ENCODE measurements at regions not wholly inside any gene's neighbourhood (a gene's known extent, or its start where the extent isn't known, plus 50 kb on each side); places are given as distances from the start of the nearest gene placed in this dataset.

- TF ChIP-seq ZBTB33 (IDR thresholded peaks at IDR 0.05; ENCODE audit: extremely low read depth, insufficient replicate concordance, low read length): no peak
- no peak for TF ChIP-seq POLR2AphosphoS5 (IDR thresholded peaks at IDR 0.05; ENCODE audit: low read depth, low read length)
- TF ChIP-seq REST (IDR thresholded peaks at IDR 0.05; ENCODE audit: low read depth): no peak
- no peak for TF ChIP-seq SIN3A (IDR thresholded peaks at IDR 0.05; ENCODE audit: low read depth)
- no peak for TF ChIP-seq ELF1 (IDR thresholded peaks at IDR 0.05; ENCODE audit: borderline replicate concordance, low read depth)
Measured at GRCh38 chr16:13811834-13812233, 108.1 kb upstream of the ERCC4 start (continued).

GRCh38 chr16:13816701-13817100, 103.3 kb upstream of the ERCC4 start:
- no peak for ATAC-seq
- Histone ChIP-seq H3K27me3 (ENCODE audit: insufficient read depth, low read length) (peaks cover 44% of the 10 kb centered on the region), H2AFZ (ENCODE audit: low read depth, low read length, poor library complexity, severe bottlenecking) (no peak overlapping the region), H3K9ac (ENCODE audit: low read length) (no peak overlapping the region), H3K4me2 (ENCODE audit: low read length) (no peak overlapping the region), H4K20me1 (ENCODE audit: insufficient read depth) (no peaks in the 10 kb centered on the region), H3K36me3 (ENCODE audit: control insufficient read depth in 1 of 2, insufficient read depth in 2 of 2, low read length in 2 of 2) (no peaks in the 10 kb centered on the region), H3K4me1 (ENCODE audit: control insufficient read depth in 1 of 2, insufficient read depth in 2 of 2, low read length in 2 of 2) (no peaks in the 10 kb centered on the region), H3K9me2 (ENCODE audit: insufficient read depth) (no peaks in the 10 kb centered on the region), H3K9me3 (ENCODE audit: control insufficient read depth in 1 of 2, insufficient read depth in 1 of 2, low read depth in 1 of 2, low read length in 2 of 2) (no peaks in the 10 kb centered on the region), H3K4me3 (replicated peaks in 1 of 2; ENCODE audit: low read depth in 1 of 2, low read length in 2 of 2) (no peak overlapping the region), H3K79me2 (ENCODE audit: insufficient read depth, low read length) (no peaks in the 10 kb centered on the region), H3K27ac (ENCODE audit: low read depth, low read length) (no peak overlapping the region)
- ChIA-PET RAD21 (ENCODE audit: low non-redundant PET in 1 of 2, low total read pairs in 2 of 2, uncharacterized antibody in 2 of 2, unreplicated experiment in 2 of 2) (no interaction called here), CTCF (no interaction called here), POLR2A (no interaction called here)
- BruUV-seq (replicated peaks): no TSS peak
- no peak for DNase-seq (ENCODE audit: low read depth, low spot score)
- intact Hi-C loops (cut with micrococcal nuclease): no loop called here
- TF ChIP-seq MAX (IDR thresholded peaks at IDR 0.05) (no peak), JUND (IDR thresholded peaks at IDR 0.05) (no peak), CTCF (IDR thresholded peaks at IDR 0.05 in 2 of 3, conservative IDR thresholded peaks at IDR 0.05 in 1 of 3; ENCODE audit: borderline replicate concordance in 1 of 3, insufficient read depth in 1 of 3, low read depth in 2 of 3, low read length in 2 of 3) (no peak), ATF3 (IDR thresholded peaks at IDR 0.05) (no peak), YY1 (IDR thresholded peaks at IDR 0.05; ENCODE audit: extremely low read depth, insufficient replicate concordance, low read depth, low read length) (no peak), EGR1 (IDR thresholded peaks at IDR 0.05; ENCODE audit: low read depth) (no peak), EZH2phosphoT487 (IDR thresholded peaks at IDR 0.05; ENCODE audit: borderline replicate concordance) (no peak), REST (IDR thresholded peaks at IDR 0.05; ENCODE audit: low read depth) (no peak), FOSL1 (IDR thresholded peaks at IDR 0.05; ENCODE audit: low read depth) (no peak), POLR2A (IDR thresholded peaks at IDR 0.05; ENCODE audit: borderline replicate concordance, extremely low read depth, insufficient read depth, insufficient read length) (no peak)
